ENCODE measurements at regions not wholly inside any gene's neighbourhood (a gene's known extent, or its start where the extent isn't known, plus 50 kb on each side); places are given as distances from the start of the nearest gene placed in this dataset.
A peak's percentile ranks its signal among the peaks of the same experiment; 100 is the strongest.

- TF ChIP-seq EZH2 (IDR thresholded peaks at IDR 0.05), result no peak
- TF ChIP-seq FOXP2 (optimal IDR thresholded peaks at IDR 0.05; ENCODE audit: control extremely low read depth, extremely low read length, insufficient read depth), result no peak
- no peak for TF ChIP-seq POLR2AphosphoS5 (IDR thresholded peaks at IDR 0.05; ENCODE audit: borderline replicate concordance, low read depth, low read length)
- DNase-seq (ENCODE audit: low read depth, low spot score), result no peak
Measured at GRCh38 chr5:106417163-106417562, 1253.6 kb downstream of the EFNA5 start.

GRCh38 chr5:106415541-106415940, 1255.2 kb downstream of the EFNA5 start:
- TF ChIP-seq POLR2AphosphoS5 (IDR thresholded peaks at IDR 0.05; ENCODE audit: borderline replicate concordance, low read depth, low read length) (no peak), EZH2 (IDR thresholded peaks at IDR 0.05) (no peak), FOXP2 (optimal IDR thresholded peaks at IDR 0.05; ENCODE audit: control extremely low read depth, extremely low read length, insufficient read depth) (no peak)
- Histone ChIP-seq H3K9me3 (ENCODE audit: low read depth, low read length) (no peaks in the 10 kb centered on the region), H3K4me3 (no peak overlapping the region), H3K36me3 (ENCODE audit: insufficient read depth, low read length) (no peaks in the 10 kb centered on the region), H3K9ac (ENCODE audit: insufficient read length) (no peak overlapping the region), H3K27ac (no peak overlapping the region)
- no peak for DNase-seq (ENCODE audit: low read depth, low spot score)

More at GRCh38 chr5:106417163-106417562, 1253.6 kb downstream of the EFNA5 start:
- H3K9ac ChIP-seq (ENCODE audit: insufficient read length), result no peak overlapping the region
- no peak overlapping the region for H3K4me3 ChIP-seq
- H3K9me3 ChIP-seq (ENCODE audit: low read depth, low read length), result no peaks in the 10 kb centered on the region
- no peaks in the 10 kb centered on the region for H3K36me3 ChIP-seq (ENCODE audit: insufficient read depth, low read length)
- H3K27ac ChIP-seq, result no peak overlapping the region

DNA sequence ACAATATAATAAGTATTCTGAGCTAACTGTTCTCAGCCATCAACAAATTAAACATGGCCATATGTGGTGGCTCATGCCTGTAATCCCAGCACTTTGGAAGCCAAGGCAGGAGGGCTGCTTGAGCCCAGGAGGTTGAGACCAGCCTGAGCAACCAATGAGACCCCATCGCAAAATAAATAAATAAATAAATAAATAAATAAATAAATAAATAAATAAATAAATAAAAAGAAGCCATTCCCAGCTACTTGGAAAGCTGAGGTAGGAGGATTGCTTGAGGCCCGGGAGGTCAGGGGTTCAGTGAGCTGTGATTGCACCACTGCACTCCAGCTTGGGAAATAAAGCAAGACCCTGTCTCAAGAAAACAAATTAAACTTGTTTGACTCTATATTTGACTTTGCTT, 1256.4 kb downstream of the EFNA5 start:
- H3K9ac ChIP-seq (ENCODE audit: insufficient read length), result no peak overlapping the region
- no peak for TF ChIP-seq EZH2 (IDR thresholded peaks at IDR 0.05)
- TF ChIP-seq FOXP2 (optimal IDR thresholded peaks at IDR 0.05; ENCODE audit: control extremely low read depth, extremely low read length, insufficient read depth), result no peak
- no peak for DNase-seq (ENCODE audit: low read depth, low spot score)
- no peaks in the 10 kb centered on the region for H3K36me3 ChIP-seq (ENCODE audit: insufficient read depth, low read length)
- H3K27ac ChIP-seq, result no peak overlapping the region
- no peak overlapping the region for H3K4me3 ChIP-seq
- H3K9me3 ChIP-seq (ENCODE audit: low read depth, low read length), result no peaks in the 10 kb centered on the region

DNA sequence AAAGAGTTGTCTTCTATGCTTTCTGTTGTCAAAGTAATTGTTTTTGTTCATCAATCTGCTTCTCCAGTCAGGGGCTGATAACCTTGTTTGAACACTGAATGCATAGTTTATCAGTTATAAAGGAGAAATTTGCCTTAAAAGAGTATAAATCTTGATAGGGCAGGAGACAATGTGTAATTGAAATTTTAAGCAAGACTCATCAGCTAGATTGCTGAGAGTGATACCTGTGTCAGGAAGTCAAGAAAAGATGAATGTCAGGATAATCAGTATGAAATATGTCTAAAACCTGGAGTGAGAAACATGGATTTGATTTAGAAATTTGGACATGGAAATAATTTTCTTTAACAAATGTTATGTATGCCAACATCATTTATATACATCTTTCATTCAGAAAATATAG, 1258.1 kb downstream of the EFNA5 start:
- H3K4me3 ChIP-seq, result no peak overlapping the region
- no peak for TF ChIP-seq FOXP2 (optimal IDR thresholded peaks at IDR 0.05; ENCODE audit: control extremely low read depth, extremely low read length, insufficient read depth)
- no peak for TF ChIP-seq EZH2 (IDR thresholded peaks at IDR 0.05)
- no peak for TF ChIP-seq POLR2AphosphoS5 (IDR thresholded peaks at IDR 0.05; ENCODE audit: borderline replicate concordance, low read depth, low read length)
- no peak for DNase-seq (ENCODE audit: low read depth, low spot score)

DNA sequence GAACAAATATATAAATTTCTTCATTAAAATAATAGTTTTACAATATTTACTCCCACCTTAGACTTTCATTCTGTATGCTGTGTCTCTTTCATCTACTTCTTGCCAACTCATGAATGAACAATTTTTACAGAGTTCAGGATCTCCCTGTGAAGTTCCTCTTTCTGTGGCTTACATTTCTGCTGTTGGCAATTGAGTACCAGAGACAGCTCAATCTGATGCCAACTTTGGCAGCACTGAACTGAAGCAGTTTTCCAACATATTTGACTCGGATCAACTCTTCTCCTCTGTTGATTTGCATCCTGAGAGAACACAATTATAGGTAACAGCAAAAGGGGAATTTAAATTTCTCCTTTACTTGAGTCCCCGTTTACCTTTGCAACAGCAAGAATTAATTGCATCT, 1262.2 kb downstream of the EFNA5 start:
- TF ChIP-seq FOXP2 (optimal IDR thresholded peaks at IDR 0.05; ENCODE audit: control extremely low read depth, extremely low read length, insufficient read depth) (no peak), EZH2 (IDR thresholded peaks at IDR 0.05) (no peak), POLR2AphosphoS5 (IDR thresholded peaks at IDR 0.05; ENCODE audit: borderline replicate concordance, low read depth, low read length) (no peak)
- no peak overlapping the region for H3K27ac ChIP-seq
- no peak overlapping the region for H3K4me3 ChIP-seq
- H3K9me3 ChIP-seq (ENCODE audit: low read depth, low read length), result no peaks in the 10 kb centered on the region
- no peaks in the 10 kb centered on the region for H3K36me3 ChIP-seq (ENCODE audit: insufficient read depth, low read length)
- H3K9ac ChIP-seq (ENCODE audit: insufficient read length), result no peak overlapping the region
- DNase-seq (ENCODE audit: low read depth, low spot score), result no peak

More for the DNA sequence above, 1258.1 kb downstream of the EFNA5 start:
- Histone ChIP-seq H3K9ac (ENCODE audit: insufficient read length) (no peak overlapping the region), H3K9me3 (ENCODE audit: low read depth, low read length) (no peaks in the 10 kb centered on the region), H3K27ac (no peak overlapping the region), H3K36me3 (ENCODE audit: insufficient read depth, low read length) (no peaks in the 10 kb centered on the region)

GRCh38 chr5:106408141-106408540, 1262.6 kb downstream of the EFNA5 start:
- Histone ChIP-seq H3K9me3 (ENCODE audit: low read depth, low read length) (no peaks in the 10 kb centered on the region), H3K27ac (no peak overlapping the region), H3K4me3 (no peak overlapping the region), H3K9ac (ENCODE audit: insufficient read length) (no peak overlapping the region), H3K36me3 (ENCODE audit: insufficient read depth, low read length) (no peaks in the 10 kb centered on the region)
- TF ChIP-seq FOXP2 (optimal IDR thresholded peaks at IDR 0.05; ENCODE audit: control extremely low read depth, extremely low read length, insufficient read depth) (no peak), POLR2AphosphoS5 (IDR thresholded peaks at IDR 0.05; ENCODE audit: borderline replicate concordance, low read depth, low read length) (no peak), EZH2 (IDR thresholded peaks at IDR 0.05) (no peak)
- DNase-seq (ENCODE audit: low read depth, low spot score), result no peak

DNA sequence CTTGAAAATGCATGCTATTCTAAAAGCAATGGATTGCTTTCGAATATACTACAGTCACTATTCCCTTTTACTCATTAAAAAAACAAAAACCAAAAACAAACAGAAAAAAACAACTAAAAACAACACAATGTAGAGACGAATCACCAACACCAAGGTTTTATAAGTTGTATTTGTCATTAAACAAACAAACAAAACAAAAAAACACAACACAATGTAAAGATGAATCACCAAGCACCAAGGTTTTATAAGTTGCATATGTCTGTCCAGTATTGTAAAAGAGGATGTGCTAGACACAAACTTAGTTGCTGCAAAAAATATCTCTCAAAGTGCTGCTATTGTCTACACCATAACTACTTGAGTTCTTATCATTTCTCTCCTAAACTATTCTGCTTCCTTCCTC, 1269.2 kb downstream of the EFNA5 start:
- DNase-seq (ENCODE audit: low read depth, low spot score), result no peak
- Histone ChIP-seq H3K27ac (no peak overlapping the region), H3K9me3 (ENCODE audit: low read depth, low read length) (no peaks in the 10 kb centered on the region), H3K36me3 (ENCODE audit: insufficient read depth, low read length) (no peaks in the 10 kb centered on the region), H3K9ac (ENCODE audit: insufficient read length) (no peak overlapping the region), H3K4me3 (no peak overlapping the region)
- TF ChIP-seq POLR2AphosphoS5 (IDR thresholded peaks at IDR 0.05; ENCODE audit: borderline replicate concordance, low read depth, low read length), result no peak
- TF ChIP-seq FOXP2 (optimal IDR thresholded peaks at IDR 0.05; ENCODE audit: control extremely low read depth, extremely low read length, insufficient read depth), result no peak
- no peak for TF ChIP-seq EZH2 (IDR thresholded peaks at IDR 0.05)

- TF ChIP-seq POLR2AphosphoS5 (IDR thresholded peaks at IDR 0.05; ENCODE audit: borderline replicate concordance, low read depth, low read length), result no peak
- no peak for TF ChIP-seq EZH2 (IDR thresholded peaks at IDR 0.05)
- no peak for TF ChIP-seq FOXP2 (optimal IDR thresholded peaks at IDR 0.05; ENCODE audit: control extremely low read depth, extremely low read length, insufficient read depth)
- no peak for DNase-seq (ENCODE audit: low read depth, low spot score)
- Histone ChIP-seq H3K27ac (0 out of 2 replicates have a peak overlapping the region, but pooled peaks have one; percentile 10), H3K9me3 (ENCODE audit: low read depth, low read length) (no peaks in the 10 kb centered on the region), H3K9ac (ENCODE audit: insufficient read length) (no peak overlapping the region), H3K4me3 (no peak overlapping the region), H3K36me3 (ENCODE audit: insufficient read depth, low read length) (no peaks in the 10 kb centered on the region)
Measured at GRCh38 chr5:106399391-106399790, 1271.3 kb downstream of the EFNA5 start.

- no peak overlapping the region for H3K4me3 ChIP-seq
- no peaks in the 10 kb centered on the region for H3K36me3 ChIP-seq (ENCODE audit: insufficient read depth, low read length)
- DNase-seq (ENCODE audit: low read depth, low spot score), result no peak
- H3K27ac ChIP-seq, result no peak overlapping the region
- H3K9ac ChIP-seq (ENCODE audit: insufficient read length), result no peak overlapping the region
- TF ChIP-seq POLR2AphosphoS5 (IDR thresholded peaks at IDR 0.05; ENCODE audit: borderline replicate concordance, low read depth, low read length), result no peak
- TF ChIP-seq EZH2 (IDR thresholded peaks at IDR 0.05), result no peak
- H3K9me3 ChIP-seq (ENCODE audit: low read depth, low read length), result no peaks in the 10 kb centered on the region
Measured at GRCh38 chr5:106397700-106398099, 1273.0 kb downstream of the EFNA5 start.

All from SK-N-MC (cell line).